Liver (tissue), 8 donors: ENCODE measurements at regions not wholly inside any gene's neighbourhood (a gene's known extent, or its start where the extent isn't known, plus 50 kb on each side); places are given as distances from the start of the nearest gene placed in this dataset.

Experiments used
- DNase-seq: peaks from one replicate; pipeline ENCODE4 v3.0.0-alpha.2; 2017; ENCODE audit warnings: low spot score
- H3K27ac ChIP-seq, 2 donors: one replicate each; pipeline ENCODE4 v1.7.0; 2013; ENCODE audit warnings: inconsistent platforms in 2 of 2, low read length in 2 of 2, control low read depth in 1 of 2, low read depth in 1 of 2, mild to moderate bottlenecking in 1 of 2
- H3K27me3 ChIP-seq, 4 donors: one replicate each; pipeline versions ENCODE4 v1.6.1 to v1.7.0; 2013; ENCODE audit warnings: low read length in 3 of 4, inconsistent platforms in 1 of 4, mild to moderate bottlenecking in 1 of 4, moderate library complexity in 1 of 4; ENCODE audit not compliant: control insufficient read depth in 4 of 4, insufficient read depth in 4 of 4
- H3K36me3 ChIP-seq, 4 donors: one replicate each; pipeline versions ENCODE4 v1.6.1 to v1.7.0; 2013; ENCODE audit warnings: low read length in 3 of 4, mild to moderate bottlenecking in 3 of 4, low read depth in 1 of 4, moderate library complexity in 1 of 4; ENCODE audit not compliant: control insufficient read depth in 4 of 4, insufficient read depth in 3 of 4
- H3K4me1 ChIP-seq, 4 donors: one replicate each; pipeline versions ENCODE4 v1.6.1 to v1.7.0; 2013; ENCODE audit warnings: low read length in 3 of 4, mild to moderate bottlenecking in 3 of 4, moderate library complexity in 1 of 4; ENCODE audit not compliant: control insufficient read depth in 4 of 4, insufficient read depth in 4 of 4
- H3K4me3 ChIP-seq, 3 donors: one replicate each; pipeline versions ENCODE4 v1.6.1 to v1.7.0; 2013; ENCODE audit warnings: low read length in 3 of 3, control low read depth in 1 of 3, low read depth in 1 of 3, mild to moderate bottlenecking in 1 of 3
- H3K9ac ChIP-seq, 2 donors: one replicate each; pipeline ENCODE4 v1.7.0; 2013; ENCODE audit warnings: low read length in 2 of 2, mild to moderate bottlenecking in 2 of 2, moderate library complexity in 2 of 2, control low read depth in 1 of 2, low read depth in 1 of 2
- H3K9me3 ChIP-seq, 4 donors: one replicate each; pipeline versions ENCODE4 v1.6.1 to v1.7.0; 2013; ENCODE audit warnings: low read length in 3 of 4; ENCODE audit not compliant: control insufficient read depth in 4 of 4
- ATF3 ChIP-seq: IDR thresholded peaks from 2 replicates; pipeline ENCODE4 v1.6.1; 2016; ENCODE audit warnings: antibody characterized with exemption
- CTCF ChIP-seq: fragments of 150-350 bp; IDR thresholded peaks from 2 replicates; pipeline ENCODE4 v1.5.1; 2017; ENCODE audit warnings: improper control_type of control experiment, low read depth, low read length; ENCODE audit not compliant: missing input control
- EGR1 ChIP-seq, 2 donors: IDR thresholded peaks; 2 replicates each; pipeline ENCODE4 v1.6.1; 2016 to 2018; ENCODE audit warnings: antibody characterized with exemption in 2 of 2, low read depth in 2 of 2
- FOXA1 ChIP-seq: IDR thresholded peaks from 2 replicates; pipeline ENCODE4 v1.6.1; 2016; ENCODE audit warnings: antibody characterized with exemption
- FOXA2 ChIP-seq: IDR thresholded peaks from 2 replicates; pipeline ENCODE4 v1.6.1; 2016; ENCODE audit warnings: antibody characterized with exemption
- HNF4A ChIP-seq, 2 donors: conservative IDR thresholded peaks; 2 replicates each; pipeline ENCODE4 v1.6.1; 2016; ENCODE audit warnings: antibody characterized with exemption in 2 of 2, mild to moderate bottlenecking in 2 of 2
- MAX ChIP-seq: IDR thresholded peaks from 2 replicates; pipeline ENCODE4 v1.6.1; 2016; ENCODE audit warnings: antibody characterized with exemption
- NR2F2 ChIP-seq: IDR thresholded peaks from 2 replicates; pipeline ENCODE4 v1.6.1; 2016; ENCODE audit warnings: antibody characterized with exemption
- RAD21 ChIP-seq, 2 donors: IDR thresholded peaks; 2 replicates each; pipeline ENCODE4 v1.6.1; 2016; ENCODE audit warnings: antibody characterized with exemption in 2 of 2, mild to moderate bottlenecking in 2 of 2
- REST ChIP-seq: IDR thresholded peaks from 2 replicates; pipeline ENCODE4 v1.6.1; 2016; ENCODE audit warnings: antibody characterized with exemption, mild to moderate bottlenecking
- RXRA ChIP-seq, 2 donors: IDR thresholded peaks; 2 replicates each; pipeline ENCODE4 v1.6.1; 2017 to 2018; ENCODE audit warnings: antibody characterized with exemption in 2 of 2, mild to moderate bottlenecking in 1 of 2
- SP1 ChIP-seq: IDR thresholded peaks from 2 replicates; pipeline ENCODE4 v1.6.1; 2018; ENCODE audit warnings: antibody characterized with exemption, mild to moderate bottlenecking
- TAF1 ChIP-seq: conservative IDR thresholded peaks from 2 replicates; pipeline ENCODE4 v1.6.1; 2016; ENCODE audit warnings: antibody characterized with exemption, mild to moderate bottlenecking
- YY1 ChIP-seq: IDR thresholded peaks from 2 replicates; pipeline ENCODE4 v1.6.1; 2016; ENCODE audit warnings: antibody characterized with exemption, mild to moderate bottlenecking
- ZBTB33 ChIP-seq: IDR thresholded peaks from 2 replicates; pipeline ENCODE4 v1.6.1; 2016; ENCODE audit warnings: antibody characterized with exemption
- WGBS: extraction: QIAGEN DNeasy Blood & Tissue Kit; methylation state at CpG from one replicate; pipeline ENCODE4 v1.1.7; 2013; 5-methylcytosine and 5-hydroxymethylcytosine counted together
- donor health status: healthy.
- donor health status: healthy.
- donor health status: healthy.
- donor health status: healthy.
- donor health status: healthy.

GRCh38 chr12:46998811-46999368, 80.5 kb upstream of the PCED1B start:
- WGBS: 93% methylated on average over 5 of the region's 5 CpGs
- Histone ChIP-seq H3K4me1 (peaks cover 0 to under 1% (median under 1%) of the 10 kb centered on the region in 4 donors), H3K36me3 (no peaks in the 10 kb centered on the region), H3K4me3 (no peak overlapping the region), H3K27ac (no peak overlapping the region), H3K9me3 (no peaks in the 10 kb centered on the region), H3K27me3 (no peaks in the 10 kb centered on the region), H3K9ac (no peak overlapping the region)
- DNase-seq: no peak
- TF ChIP-seq HNF4A (conservative IDR thresholded peaks at IDR 0.05) (no peak), CTCF (no peak), REST (no peak), ZBTB33 (no peak), SP1 (no peak), FOXA1 (no peak), EGR1 (IDR thresholded peaks at IDR 0.05; ENCODE audit: low read depth in 2 of 2) (no peak), ATF3 (no peak), RXRA (IDR thresholded peaks at IDR 0.05) (no peak), NR2F2 (no peak), RAD21 (IDR thresholded peaks at IDR 0.05) (no peak), MAX (no peak)

- Histone ChIP-seq H3K4me1 (peaks cover 0 to 36% (median 10%) of the 10 kb centered on the region in 4 donors), H3K9ac (peak overlapping the region in 1 of 2 donors; percentile 85), H3K9me3 (no peaks in the 10 kb centered on the region), H3K27ac (peak overlapping the region; percentile 91 to 94), H3K4me3 (peak overlapping the region in 1 of 3 donors; percentile 11), H3K27me3 (no peaks in the 10 kb centered on the region), H3K36me3 (no peaks in the 10 kb centered on the region)
- no peak for DNase-seq
- WGBS: 13% methylated on average over 2 of the region's 2 CpGs
- TF ChIP-seq REST: peak; percentile 88
- TF ChIP-seq ATF3: peak; percentile 72
- peak; percentile 59 for TF ChIP-seq TAF1
- TF ChIP-seq FOXA2: peak; percentile 99
- peak; percentile 90 for TF ChIP-seq ZBTB33
- peak; percentile 52 to 53 for TF ChIP-seq RAD21 (IDR thresholded peaks at IDR 0.05)
- peak; percentile 99 for TF ChIP-seq FOXA1
- peak; percentile 82 for TF ChIP-seq YY1
These were observed 74.8 kb upstream of the PCED1B start for GRCh38 chr12:47004634-47005033.
